ENCODE measurements at regions not wholly inside any gene's neighbourhood (a gene's known extent, or its start where the extent isn't known, plus 50 kb on each side); places are given as distances from the start of the nearest gene placed in this dataset.

- no peak for DNase-seq (ENCODE audit: low spot score in 2 of 2, unreplicated experiment in 2 of 2)
- no peak for TF ChIP-seq CTCF (IDR thresholded peaks at IDR 0.05; ENCODE audit: unreplicated experiment)
- H3K4me1 Mint-ChIP-seq: peaks cover 14% of the 10 kb centered on the region
- no peak overlapping the region for H3K4me3 Mint-ChIP-seq
- peaks cover 65% of the 10 kb centered on the region for H3K27me3 Mint-ChIP-seq (ENCODE audit: low read depth)
- no peak overlapping the region for H3K27ac Mint-ChIP-seq
- H3K9me3 Mint-ChIP-seq: no peaks in the 10 kb centered on the region
- H3K36me3 Mint-ChIP-seq: no peaks in the 10 kb centered on the region
These were observed 287.3 kb downstream of the IRX2 start for GRCh38 chr5:2464141-2464540.

GRCh38 chr5:2461701-2462691, 289.5 kb downstream of the IRX2 start:
- Mint-ChIP-seq H3K27me3 (ENCODE audit: low read depth) (peaks cover 51% of the 10 kb centered on the region), H3K36me3 (no peaks in the 10 kb centered on the region), H3K27ac (no peak overlapping the region), H3K4me1 (peaks cover 12% of the 10 kb centered on the region), H3K9me3 (no peaks in the 10 kb centered on the region), H3K4me3 (no peak overlapping the region)
- no peak for DNase-seq (ENCODE audit: low spot score in 2 of 2, unreplicated experiment in 2 of 2)
- TF ChIP-seq CTCF (IDR thresholded peaks at IDR 0.05; ENCODE audit: unreplicated experiment): no peak

- peaks cover 12% of the 10 kb centered on the region for H3K4me1 Mint-ChIP-seq
- DNase-seq (ENCODE audit: low spot score in 2 of 2, unreplicated experiment in 2 of 2): no peak
- no peak overlapping the region for H3K4me3 Mint-ChIP-seq
- H3K27ac Mint-ChIP-seq: no peak overlapping the region
- no peaks in the 10 kb centered on the region for H3K9me3 Mint-ChIP-seq
- TF ChIP-seq CTCF (IDR thresholded peaks at IDR 0.05; ENCODE audit: unreplicated experiment): no peak
- H3K27me3 Mint-ChIP-seq (ENCODE audit: low read depth): peaks cover 39% of the 10 kb centered on the region
- H3K36me3 Mint-ChIP-seq: no peaks in the 10 kb centered on the region
These were observed 291.4 kb downstream of the IRX2 start for GRCh38 chr5:2460098-2460497.

- DNase-seq (ENCODE audit: low spot score in 2 of 2, unreplicated experiment in 2 of 2): no peak
- H3K9me3 Mint-ChIP-seq: no peaks in the 10 kb centered on the region
- H3K27me3 Mint-ChIP-seq (ENCODE audit: low read depth): peaks cover 32% of the 10 kb centered on the region
- H3K4me1 Mint-ChIP-seq: peaks cover 12% of the 10 kb centered on the region
- H3K27ac Mint-ChIP-seq: no peak overlapping the region
- H3K4me3 Mint-ChIP-seq: no peak overlapping the region
- no peak for TF ChIP-seq CTCF (IDR thresholded peaks at IDR 0.05; ENCODE audit: unreplicated experiment)
- no peaks in the 10 kb centered on the region for H3K36me3 Mint-ChIP-seq
These were observed 292.2 kb downstream of the IRX2 start for GRCh38 chr5:2459251-2459650.

GRCh38 chr5:2455878-2456277, 295.6 kb downstream of the IRX2 start:
- Mint-ChIP-seq H3K9me3 (no peaks in the 10 kb centered on the region), H3K4me1 (peaks cover 21% of the 10 kb centered on the region), H3K27me3 (ENCODE audit: low read depth) (peaks cover 11% of the 10 kb centered on the region), H3K4me3 (no peak overlapping the region), H3K27ac (no peak overlapping the region), H3K36me3 (no peaks in the 10 kb centered on the region)
- no peak for DNase-seq (ENCODE audit: low spot score in 2 of 2, unreplicated experiment in 2 of 2)
- TF ChIP-seq CTCF (IDR thresholded peaks at IDR 0.05; ENCODE audit: unreplicated experiment): no peak
